Sciatic nerve (tissue), 2 donors: ENCODE measurements at regions not wholly inside any gene's neighbourhood (a gene's known extent, or its start where the extent isn't known, plus 50 kb on each side); places are given as distances from the start of the nearest gene placed in this dataset.
A peak's percentile ranks its signal among the peaks of the same experiment; 100 is the strongest.
"Not testable (repeated sequence)": the region's sequence is repeated elsewhere in the genome, so short reads cannot be mapped to it uniquely, and the experiment has no call there.

ENCODE experiments used
- ATAC-seq: fragments of 200-7000 bp; cut with Tn5 transposase; one replicate; pipeline ENCODE4 v1.9.1; 2020; ENCODE audit warnings: mild to moderate bottlenecking, moderate library complexity
- DNase-seq: peaks from one replicate; pipeline ENCODE4 v3.0.0-alpha.2; 2020; ENCODE audit warnings: low spot score
- intact Hi-C: fragments of 100-400 bp; cut with DNase I; formaldehyde crosslinking; loops from one replicate; pipeline ENCODE4 v1.14.2; 2022
- donor health status: DM: no; HTN: no; CAD: no.
- donor health status: DM: no; HTN: no; CAD: no.

DNA sequence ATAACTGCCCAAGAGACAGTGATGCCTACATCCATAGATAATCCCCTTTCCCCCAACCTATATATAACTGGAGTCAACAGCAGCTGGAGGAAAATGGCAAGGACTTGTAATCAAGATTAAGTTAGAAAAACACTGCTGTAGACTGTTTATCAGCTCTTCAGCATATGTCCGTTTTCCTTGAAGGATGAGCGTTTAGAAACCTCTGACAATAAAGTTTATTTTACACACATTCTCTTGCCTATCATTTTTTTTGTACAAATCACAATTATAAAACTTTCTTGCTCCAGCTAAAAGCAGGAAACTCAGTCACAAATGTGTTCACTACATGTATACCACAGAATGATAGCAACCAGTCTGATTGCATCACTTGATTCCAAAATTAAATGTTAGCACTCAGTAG lies 50.8 kb downstream of the PPIAL4G start:
- intact Hi-C loops, result not testable (repeated sequence)

GRCh38 chr1:148429856-148430255 lies 53.2 kb downstream of the PPIAL4G start:
- not testable (repeated sequence) for ATAC-seq

More for the DNA sequence above, 50.8 kb downstream of the PPIAL4G start:
- ATAC-seq, DNase-seq: not testable (repeated sequence)

DNA sequence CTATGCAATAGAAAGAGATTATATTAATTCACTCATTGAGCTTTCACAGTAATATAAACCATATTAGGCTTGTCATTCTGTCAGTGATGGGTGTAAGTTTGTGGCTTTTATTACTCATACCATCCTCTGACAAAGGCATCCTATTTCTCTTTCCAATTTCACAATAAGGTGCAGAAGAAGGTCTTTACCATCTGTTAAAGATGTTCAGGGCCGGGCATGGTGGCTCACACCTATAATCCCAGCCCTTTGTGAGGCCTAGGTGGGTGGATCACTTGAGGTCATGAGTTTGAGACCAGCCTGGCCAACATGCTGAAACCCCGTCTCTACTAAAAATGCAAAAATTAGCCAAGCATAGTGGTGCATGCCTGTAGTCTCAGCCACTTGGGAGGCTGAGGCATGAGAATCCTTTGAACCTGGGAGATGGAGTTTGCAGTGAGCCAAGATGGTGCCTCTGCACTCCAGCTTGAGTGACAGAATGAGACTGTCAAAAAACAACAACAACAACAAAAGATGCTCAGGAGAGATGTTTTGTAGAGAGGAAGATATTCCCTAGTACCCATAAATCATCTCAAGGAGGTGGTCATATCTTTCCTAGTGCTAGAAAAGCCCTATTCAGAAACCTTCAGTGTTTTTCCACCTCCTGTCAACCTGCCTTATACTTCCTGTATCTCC lies 56.0 kb downstream of the PPIAL4G start:
- intact Hi-C loops, ATAC-seq, DNase-seq: not testable (repeated sequence)

More at GRCh38 chr1:148429856-148430255, 53.2 kb downstream of the PPIAL4G start:
- DNase-seq, intact Hi-C loops: not testable (repeated sequence)

- DNase-seq, ATAC-seq, intact Hi-C loops: not testable (repeated sequence)
Measured at GRCh38 chr1:148426385-148426784, 56.7 kb downstream of the PPIAL4G start.

DNA sequence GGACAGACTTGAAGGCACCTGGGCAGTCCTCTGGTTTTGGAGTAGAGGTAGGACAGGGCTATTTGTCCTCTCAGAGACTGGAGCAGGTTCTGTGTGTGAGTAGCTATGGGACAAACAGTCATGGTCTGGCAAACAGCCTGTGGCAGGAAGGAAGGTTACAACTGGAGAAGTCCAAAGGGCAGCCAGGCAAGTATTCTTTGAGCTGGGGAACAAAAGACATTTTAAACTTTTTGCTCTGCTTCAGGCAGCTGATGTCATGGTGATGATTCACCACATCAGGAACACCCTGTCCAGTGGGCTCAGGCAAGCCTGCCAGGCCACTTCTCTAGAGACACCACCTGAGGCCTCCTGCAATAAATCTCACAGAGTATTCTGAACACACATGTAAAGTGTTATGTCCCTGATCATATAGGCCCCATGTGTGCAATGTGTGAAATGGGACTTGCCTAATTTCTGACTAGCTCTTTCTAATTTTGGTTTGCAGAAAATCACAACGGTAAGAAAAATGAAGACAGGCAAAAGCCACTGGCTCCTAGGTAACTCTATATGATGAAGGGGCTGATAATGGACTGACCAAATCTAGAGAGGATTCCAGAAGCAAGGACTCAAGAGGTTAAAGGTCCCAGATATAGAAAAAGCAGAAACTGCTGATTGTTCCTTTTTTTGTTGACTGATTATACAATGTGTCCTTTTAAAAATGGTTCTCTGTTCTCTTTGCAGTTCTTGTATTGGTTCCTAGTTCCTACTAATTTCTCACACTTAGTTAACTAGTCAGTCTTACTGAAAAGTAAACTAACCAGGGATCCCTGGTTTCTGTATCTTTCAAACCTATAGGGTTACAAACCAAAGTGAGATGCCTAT lies 58.7 kb downstream of the PPIAL4G start:
- DNase-seq, intact Hi-C loops: not testable (repeated sequence)
- ATAC-seq, result peak; percentile 50

DNA sequence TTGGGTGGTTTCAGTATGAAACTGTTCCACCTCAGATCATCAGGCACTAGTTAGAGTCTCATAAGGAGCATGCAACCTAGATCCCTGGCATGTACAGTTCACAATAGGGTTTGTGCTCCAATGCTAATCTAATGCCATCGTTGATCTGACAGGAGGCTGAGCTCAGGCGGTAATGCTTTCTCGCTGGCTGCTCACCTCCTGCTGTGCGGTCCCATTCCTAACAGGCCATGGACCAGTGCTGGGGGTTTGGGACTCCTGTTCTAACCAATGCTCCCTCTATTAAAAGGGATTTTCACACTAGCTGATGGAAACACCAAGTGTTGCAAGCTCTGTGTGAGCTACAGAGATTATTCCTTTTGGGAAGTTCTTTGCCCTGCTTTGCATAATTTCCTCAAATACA lies 60.2 kb downstream of the PPIAL4G start:
- DNase-seq, ATAC-seq, intact Hi-C loops: not testable (repeated sequence)

GRCh38 chr1:148417241-148417640 lies 65.9 kb downstream of the PPIAL4G start:
- ATAC-seq, intact Hi-C loops, DNase-seq: not testable (repeated sequence)

DNA sequence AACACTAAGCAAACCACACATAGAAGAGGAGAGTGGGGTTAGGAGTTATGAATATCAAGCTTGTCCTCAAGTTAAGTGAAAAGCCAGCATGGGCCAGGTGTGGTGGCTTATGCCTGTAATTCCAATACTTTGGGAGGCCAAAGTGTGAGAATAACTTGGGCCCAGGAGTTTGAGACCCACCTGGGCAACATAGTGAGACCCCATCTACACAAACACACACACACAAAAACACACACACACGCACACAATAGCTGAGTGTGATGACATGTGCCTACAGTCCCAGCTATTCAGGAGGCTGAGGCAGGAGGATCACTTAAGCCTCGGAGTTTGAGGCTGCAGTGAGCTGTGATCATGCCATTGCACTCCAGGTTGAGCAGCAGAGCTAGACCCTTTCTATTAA lies 69.7 kb downstream of the PPIAL4G start:
- DNase-seq, intact Hi-C loops, ATAC-seq: not testable (repeated sequence)

DNA sequence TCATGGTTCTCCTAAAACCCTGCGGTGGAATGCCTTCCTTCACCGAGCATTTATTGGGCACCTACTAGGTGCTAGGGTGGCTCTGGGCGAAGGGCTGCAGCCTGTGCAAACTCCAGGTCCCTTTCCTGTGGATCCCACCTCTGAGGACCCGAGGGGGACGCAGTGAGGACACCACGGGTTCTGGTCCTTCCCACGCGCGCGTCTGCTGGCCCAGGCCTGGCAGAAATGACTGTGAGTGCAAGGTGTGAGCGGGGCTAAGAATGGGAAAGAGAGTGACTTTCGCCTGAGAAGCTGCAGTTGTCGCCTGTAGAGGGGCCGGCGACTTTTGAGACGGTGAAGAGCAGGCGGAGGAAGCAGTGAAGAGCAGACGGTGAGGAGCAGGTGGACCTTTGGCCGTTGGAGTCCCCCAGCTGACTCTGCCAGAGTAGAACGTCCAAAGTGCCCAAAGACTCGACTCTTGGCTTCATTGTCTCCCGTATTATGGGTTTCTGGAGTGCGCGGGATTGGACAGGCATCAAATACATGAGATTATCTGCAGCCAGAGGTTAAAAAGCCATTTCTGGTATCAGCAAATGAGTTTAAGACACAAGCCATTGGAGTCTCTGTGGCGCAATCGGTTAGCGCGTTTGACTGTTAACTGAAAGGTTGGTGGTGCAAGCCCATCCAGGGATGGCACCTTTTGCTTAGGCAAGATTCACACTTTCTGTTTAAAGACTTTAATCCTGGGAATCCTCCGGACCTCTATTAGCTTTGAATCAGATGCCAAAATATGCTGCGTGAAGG lies 78.1 kb downstream of the PPIAL4G start:
- DNase-seq, ATAC-seq, intact Hi-C loops: not testable (repeated sequence)

- ATAC-seq, DNase-seq, intact Hi-C loops: not testable (repeated sequence)
Measured at GRCh38 chr1:148403925-148404324, 79.2 kb downstream of the PPIAL4G start.

DNA sequence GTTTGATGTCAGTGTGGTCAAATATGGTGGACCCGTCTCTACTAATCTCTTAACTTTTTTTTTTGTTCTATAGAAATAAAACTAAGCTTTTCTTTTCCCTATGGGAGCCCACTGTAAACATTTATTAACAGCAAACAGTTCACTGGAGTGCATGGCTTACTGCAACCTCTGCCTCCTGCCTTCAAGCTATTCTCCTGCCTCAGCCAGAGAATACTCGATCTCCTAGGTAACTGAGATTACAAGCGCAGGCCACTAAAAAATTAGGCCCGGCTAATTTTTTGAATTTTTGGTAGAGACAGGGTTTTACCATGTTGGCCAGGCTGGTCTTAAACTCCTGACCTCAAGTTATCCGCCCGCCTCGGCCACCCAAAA lies 80.0 kb downstream of the PPIAL4G start:
- ATAC-seq, result peak; percentile 29
- intact Hi-C loops, DNase-seq: not testable (repeated sequence)

- DNase-seq (peak; percentile 80), ATAC-seq (peak; percentile 96)
- intact Hi-C loops, result not testable (repeated sequence)
Measured at GRCh38 chr1:148402152-148403084, 80.7 kb downstream of the PPIAL4G start.

- DNase-seq, ATAC-seq, intact Hi-C loops: not testable (repeated sequence)
Measured at GRCh38 chr1:148397516-148397915, 85.6 kb downstream of the PPIAL4G start.

DNA sequence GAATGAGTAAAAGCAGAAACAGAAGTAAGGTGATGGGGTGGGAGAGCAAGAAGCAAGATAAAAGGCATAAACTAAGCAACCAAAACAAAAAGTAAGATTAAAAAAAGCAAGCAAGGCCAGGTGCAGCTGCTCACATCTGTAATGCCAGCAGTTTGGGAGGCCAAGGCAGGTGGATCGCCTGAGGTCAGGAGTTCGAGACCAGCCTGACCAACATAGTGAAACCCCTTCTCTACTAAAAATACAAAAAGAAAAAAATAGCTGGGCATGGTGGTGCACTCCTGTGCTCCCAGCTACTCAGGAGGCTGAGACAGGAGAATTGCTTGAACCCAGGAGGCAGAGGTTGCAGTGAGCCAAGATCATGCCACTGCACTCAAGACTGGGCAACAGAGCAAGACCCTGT lies 90.6 kb downstream of the PPIAL4G start:
- ATAC-seq, DNase-seq, intact Hi-C loops: not testable (repeated sequence)

DNA sequence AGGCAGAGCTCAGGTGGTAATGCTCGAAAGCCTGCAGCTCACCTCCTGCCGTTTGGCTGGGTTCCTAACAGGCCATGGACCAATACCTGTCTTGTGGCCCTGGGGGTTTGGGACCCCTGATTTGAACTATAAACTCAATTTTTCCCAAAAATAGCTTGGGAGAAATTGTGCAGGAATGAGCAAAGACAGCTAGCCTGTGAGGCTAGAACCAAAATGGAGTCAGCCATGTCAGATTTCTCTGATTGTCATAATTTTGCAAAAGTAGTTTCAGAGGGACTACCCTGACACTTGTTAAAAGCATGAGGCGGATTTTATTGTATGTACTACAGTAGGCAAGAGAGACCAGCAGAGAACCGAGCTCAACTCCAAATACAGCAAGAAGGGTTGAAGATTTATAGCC lies 91.8 kb downstream of the PPIAL4G start:
- ATAC-seq, DNase-seq, intact Hi-C loops: not testable (repeated sequence)

DNA sequence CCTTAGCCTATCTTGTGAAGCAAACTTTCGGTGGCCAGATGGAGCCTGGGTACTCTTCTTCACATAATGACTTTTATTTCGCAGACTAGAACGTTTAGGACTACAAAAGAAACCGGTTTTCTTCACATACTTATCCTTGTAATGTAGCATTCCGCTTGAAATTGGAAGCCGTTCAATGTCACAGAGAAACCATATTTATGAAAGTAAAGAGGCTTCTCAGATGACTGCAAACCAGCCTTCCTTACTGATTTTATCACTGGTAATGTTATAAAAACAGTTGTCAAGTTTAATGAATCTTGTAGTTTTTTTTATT lies 94.1 kb downstream of the PPIAL4G start:
- intact Hi-C loops, result no loop called here
- ATAC-seq (no peak), DNase-seq (no peak)

DNA sequence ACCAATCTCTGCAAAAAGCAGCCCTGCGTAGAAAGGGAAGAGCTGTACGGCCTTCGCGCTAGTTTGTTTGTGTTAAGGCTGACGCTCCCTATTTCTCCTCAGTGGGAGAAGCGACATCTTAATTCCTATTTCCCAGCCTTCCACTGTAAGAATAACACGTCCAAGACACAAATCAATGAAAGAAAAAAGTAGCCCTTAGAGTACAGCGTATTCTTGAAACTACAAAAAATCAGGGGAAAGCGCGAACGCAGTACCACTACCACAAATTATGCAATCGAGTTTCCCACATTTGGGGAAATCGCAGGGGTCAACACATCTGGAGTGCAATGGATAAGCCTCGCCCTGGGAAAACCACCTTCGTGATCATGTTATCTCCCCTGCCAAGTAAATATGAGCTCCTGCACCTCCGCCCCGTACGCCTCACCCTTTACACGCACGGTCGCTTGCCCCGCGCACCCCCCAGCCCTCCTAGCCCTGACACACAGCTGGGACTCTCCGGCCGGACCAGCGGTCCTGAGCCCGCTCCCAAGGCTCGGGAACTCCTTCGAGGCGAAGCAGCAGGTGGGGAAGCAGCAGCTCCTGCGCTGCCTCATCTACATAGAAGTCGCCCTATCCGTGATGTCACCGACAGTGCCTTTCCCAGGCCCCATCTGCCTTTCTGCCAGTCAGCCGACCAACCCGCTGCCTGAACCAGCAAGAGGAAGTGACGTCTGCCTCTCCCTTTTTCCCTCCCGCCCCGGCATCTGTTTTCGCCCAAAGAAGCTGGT lies 94.7 kb downstream of the PPIAL4G start:
- intact Hi-C loops, result no loop called here
- peak; percentile 87 for DNase-seq
- peak; percentile 97 for ATAC-seq

GRCh38 chr1:148387949-148388259 lies 95.2 kb downstream of the PPIAL4G start:
- ATAC-seq, intact Hi-C loops, DNase-seq: not testable (repeated sequence)
